GM18499 (cell line): ENCODE measurements at regions not wholly inside any gene's neighbourhood (a gene's known extent, or its start where the extent isn't known, plus 50 kb on each side); places are given as distances from the start of the nearest gene placed in this dataset.
"Not testable (repeated sequence)": the region's sequence is repeated elsewhere in the genome, so short reads cannot be mapped to it uniquely, and the experiment has no call there.

Experiments
- ATAC-seq: cut with Tn5 transposase; IDR thresholded peaks from one replicate; pipeline ENCODE4 v1.9.1; 2021; ENCODE audit warnings: moderate number of reproducible peaks; ENCODE audit not compliant: insufficient read depth, unreplicated experiment

DNA sequence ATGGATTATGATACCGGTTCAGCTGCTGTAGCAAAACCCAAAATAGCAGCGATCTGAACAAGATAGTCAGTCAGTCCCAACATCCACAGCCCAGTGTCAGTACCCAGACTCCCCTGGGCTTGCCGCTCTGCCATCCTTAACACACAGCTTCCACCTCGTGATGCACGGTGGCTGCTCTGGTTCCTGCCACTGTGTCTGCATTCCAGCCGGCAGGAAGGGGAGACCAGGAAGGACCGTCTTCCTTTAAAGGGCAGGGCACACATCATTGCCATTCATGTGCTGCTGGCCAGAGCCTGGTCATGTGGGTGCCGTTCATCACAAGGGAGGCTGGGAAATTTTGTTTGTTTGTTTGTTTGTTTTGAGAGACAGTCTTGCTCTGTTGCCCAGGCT is 131.0 kb upstream of the IER5L start:
- no peak for ATAC-seq

DNA sequence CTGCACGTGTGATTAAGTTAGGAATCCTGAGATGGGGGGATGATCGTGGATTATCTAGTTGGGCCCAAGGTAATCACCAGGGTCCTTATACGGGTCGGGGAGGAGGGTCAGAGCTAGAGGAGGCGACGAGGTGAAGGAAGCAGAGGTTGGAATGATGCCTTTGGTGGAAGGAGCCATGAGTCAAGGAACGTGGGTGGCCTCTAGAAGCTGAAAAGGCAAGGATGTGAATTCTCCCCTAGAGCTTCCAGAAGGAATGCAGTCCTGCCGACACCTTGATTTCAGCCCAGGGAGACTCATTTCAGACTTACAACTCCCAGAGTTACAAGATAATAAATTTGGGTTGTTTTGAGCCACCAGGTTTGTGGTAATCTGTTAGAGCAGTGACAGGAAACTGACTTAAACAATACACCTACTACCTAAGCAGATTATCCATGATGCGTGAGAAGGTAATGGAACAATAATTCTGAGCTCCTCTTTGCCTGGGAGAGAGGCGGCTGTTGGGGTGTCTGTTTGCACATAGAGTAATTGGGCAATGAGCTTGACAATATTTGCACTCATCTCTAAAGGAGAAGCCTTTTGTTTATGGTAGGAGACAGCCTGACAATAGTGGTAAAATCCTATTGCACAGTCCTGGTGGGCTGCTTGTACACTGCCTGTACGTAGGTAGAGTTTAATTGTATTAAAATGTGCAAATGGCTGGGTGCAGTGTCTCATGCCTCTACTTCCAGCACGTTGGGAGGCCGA is 129.3 kb upstream of the IER5L start:
- no peak for ATAC-seq

DNA sequence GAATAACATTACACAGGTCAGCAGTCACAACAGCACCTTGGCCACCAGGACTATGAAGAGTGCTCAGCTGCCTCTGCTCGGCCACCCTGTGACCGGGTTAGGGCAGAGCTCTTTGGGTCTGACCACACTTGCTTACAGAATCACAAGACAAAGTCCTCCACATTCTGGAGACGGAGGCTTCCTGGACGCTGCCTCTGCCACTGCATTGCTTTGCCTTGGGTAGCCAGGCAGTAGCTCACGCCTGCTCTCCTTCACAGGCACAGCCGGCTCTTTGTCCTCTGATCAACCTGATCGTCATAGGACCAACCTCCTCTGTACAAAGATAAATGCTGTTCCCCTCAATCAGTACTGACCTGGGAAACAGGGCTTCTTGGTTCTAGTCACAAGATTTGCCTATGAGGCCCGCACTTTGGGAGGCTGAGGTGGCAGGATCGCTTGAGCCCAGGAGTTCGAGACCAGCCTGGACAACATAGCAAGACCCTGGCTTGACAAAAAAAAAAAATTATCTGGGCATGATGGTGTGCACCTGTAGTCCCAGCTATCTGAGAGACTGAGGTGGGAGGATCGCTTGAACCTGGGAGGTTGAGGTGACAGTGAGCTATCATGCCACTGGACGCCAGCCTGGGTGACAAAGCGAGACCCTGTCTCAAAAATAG is 128.4 kb upstream of the IER5L start:
- no peak for ATAC-seq

DNA sequence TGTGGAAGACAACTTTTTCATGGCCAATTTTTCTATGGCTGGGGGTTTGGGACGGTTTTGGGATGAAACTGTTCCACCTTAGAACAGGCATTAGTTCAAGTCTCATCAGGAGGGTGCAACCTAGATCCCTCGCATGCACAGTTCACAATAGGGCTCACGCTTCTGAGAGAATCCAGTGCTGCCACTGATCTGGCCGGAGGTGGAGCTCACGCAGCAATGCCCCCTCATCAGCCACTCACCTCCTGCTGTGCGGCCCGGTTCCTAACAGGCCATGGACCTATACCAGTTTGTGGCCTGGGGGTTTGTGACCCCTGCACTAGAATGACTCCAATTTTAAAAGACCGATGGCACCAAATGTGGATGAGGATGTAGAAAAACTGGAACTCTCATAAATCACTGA is 127.2 kb upstream of the IER5L start:
- ATAC-seq: no peak

DNA sequence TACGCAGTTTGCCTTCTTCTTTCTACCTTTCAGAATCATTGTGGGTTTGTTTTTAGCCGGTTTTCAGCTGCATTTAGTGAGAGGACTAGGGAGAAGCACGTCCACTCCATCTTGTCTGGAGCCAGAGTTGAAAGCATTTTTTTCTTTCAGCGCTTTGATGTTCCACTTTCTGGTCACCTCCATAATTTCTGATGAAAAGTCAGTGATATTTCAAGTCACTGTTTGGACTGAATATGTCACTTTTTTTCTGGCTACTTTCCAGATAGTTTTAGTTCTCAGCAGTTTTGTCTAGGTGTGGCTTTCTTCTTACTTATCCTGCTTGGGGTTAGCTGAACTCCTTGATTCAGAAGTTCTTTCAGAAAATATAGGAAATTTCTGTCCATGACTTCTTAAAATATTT is 123.9 kb upstream of the IER5L start:
- ATAC-seq: no peak

DNA sequence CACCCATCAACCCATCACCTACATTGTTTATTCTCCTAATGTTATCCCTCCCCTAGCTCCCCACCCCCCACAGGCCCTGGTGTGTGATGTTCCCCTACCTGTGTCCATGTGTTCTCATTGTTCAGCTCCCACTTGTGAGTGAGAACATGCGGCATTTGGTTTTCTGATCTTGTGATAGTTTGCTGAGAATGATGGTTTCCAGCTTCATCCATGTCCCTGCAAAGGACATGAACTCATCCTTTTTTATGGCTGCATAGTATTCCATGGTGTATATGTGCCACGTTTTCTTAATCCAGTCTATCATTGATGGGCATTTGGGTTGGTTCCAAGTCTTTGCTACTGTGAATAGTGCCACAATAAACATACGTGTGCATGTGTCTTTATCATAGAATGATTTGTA is 118.1 kb upstream of the IER5L start:
- not testable (repeated sequence) for ATAC-seq

DNA sequence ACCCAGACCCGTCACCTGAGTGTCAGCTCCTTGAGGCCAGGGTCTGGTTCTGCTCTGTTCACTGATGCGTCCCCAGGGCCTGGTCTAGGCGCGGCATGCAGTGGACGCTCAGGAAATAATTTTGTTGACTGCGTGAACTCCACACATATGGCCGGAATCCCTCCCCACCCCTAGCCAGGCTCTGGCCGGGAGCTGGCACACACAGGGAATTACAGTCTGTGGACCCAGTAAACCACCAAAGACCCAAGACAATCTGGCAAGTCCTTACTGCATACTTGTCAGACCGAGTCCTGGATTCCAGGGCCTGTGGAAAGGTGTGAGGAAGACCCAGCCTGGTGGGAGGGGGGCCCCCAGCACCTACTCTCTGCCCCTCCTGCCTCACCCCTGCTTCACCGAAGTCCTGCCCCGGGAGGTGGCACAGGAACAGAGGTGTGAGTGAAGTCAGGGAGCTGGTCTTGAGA is 113.0 kb upstream of the IER5L start:
- no peak for ATAC-seq

DNA sequence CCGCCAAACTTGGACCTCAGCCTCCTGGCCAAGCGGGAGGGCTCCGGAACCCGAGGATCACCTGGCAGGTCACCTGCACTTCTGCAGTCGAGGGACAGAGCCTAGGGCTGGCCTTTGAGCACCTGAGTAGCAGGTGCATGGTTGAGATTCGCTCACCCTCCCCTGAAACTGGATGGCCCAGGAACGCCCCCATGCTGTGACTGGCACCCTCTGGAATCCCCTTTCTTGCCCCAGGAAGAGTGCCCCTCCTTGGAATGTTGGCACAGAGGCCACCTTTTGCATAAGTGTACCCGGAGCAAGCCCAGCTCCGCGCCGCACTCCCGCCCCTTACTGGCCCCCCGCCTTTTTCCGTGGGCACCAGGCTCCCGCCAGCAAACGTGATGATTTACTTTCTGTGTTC is 112.5 kb upstream of the IER5L start:
- ATAC-seq: no peak

DNA sequence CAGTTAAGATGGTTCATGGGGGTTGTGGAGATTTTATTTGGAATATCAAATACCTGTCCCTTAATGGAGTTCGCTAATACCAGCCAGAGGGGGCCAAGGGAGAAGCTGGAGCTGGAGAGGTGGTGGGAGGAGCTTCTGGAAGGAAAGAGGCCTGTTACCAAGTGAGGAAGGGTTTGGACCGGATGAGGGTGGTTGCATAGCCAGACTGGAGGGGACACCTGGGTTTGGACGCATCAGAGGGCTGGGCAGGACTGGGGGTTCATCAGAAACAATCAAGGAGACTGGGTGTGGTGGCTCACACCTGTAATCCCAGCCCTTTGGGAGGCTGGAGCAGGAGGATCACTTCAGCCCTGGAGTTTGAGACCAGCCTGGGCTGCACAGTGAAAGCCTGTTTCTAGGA is 111.8 kb upstream of the IER5L start:
- no peak for ATAC-seq

DNA sequence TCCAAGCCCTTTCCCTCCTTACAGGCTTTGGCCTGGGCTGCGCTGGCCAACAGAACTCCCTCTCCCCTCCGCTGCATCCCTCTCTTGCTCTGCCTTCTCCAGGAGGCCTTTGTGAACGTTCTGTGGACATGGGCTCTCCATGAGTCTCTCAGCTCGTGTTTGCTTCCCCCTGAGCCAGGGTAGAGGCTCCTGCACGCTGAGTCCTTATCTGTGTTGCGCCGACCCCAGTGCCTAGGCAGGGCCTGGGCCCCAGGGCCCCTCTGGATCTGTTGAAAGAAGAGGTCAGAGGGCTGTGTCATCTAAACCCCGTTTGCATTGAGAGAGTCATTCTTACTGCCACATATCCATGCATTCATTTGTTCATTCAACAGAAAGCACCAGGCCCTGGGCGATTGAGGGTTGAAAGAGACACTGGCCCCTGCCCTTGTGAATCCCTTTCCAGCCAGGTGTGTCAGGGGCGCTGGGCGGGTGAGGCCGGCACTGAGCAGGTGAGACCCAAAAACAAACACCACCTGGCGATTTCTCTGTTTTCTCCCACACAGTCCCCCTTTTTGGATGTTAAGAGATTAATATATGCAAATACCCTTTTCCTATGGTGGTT is 111.2 kb upstream of the IER5L start:
- no peak for ATAC-seq

DNA sequence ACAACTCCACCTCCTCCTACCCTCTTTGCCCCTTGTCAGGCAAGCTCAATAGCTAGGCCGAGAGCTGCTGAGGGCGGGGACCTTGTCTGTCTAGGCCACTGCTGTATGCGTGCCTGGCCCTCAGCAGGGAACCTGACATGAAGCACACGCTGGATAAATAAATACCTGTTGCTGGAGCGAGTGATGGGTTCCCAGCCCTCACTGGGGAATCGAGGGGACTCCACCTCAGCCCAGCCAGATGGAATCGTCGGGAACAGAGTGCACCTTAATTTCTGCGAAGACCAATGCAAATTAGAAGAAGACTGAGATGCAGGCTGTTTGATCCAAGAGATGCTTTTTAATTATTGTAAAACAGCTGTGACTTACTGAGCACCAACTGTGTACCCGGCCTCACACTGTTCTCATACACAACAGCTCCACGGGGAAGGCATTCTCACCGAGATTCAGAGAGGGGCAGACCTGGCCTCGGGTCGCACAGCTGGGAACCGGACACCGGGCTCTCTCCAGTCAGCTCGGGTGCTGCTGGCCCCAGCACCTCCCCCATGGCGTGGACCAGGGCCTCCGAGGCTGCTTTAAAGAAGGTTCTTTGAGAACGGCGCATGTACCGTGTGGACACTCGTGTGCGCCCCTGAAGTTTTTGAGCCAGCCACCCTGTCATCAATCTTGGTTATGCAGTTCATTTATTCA is 109.7 kb upstream of the IER5L start:
- ATAC-seq: no peak

DNA sequence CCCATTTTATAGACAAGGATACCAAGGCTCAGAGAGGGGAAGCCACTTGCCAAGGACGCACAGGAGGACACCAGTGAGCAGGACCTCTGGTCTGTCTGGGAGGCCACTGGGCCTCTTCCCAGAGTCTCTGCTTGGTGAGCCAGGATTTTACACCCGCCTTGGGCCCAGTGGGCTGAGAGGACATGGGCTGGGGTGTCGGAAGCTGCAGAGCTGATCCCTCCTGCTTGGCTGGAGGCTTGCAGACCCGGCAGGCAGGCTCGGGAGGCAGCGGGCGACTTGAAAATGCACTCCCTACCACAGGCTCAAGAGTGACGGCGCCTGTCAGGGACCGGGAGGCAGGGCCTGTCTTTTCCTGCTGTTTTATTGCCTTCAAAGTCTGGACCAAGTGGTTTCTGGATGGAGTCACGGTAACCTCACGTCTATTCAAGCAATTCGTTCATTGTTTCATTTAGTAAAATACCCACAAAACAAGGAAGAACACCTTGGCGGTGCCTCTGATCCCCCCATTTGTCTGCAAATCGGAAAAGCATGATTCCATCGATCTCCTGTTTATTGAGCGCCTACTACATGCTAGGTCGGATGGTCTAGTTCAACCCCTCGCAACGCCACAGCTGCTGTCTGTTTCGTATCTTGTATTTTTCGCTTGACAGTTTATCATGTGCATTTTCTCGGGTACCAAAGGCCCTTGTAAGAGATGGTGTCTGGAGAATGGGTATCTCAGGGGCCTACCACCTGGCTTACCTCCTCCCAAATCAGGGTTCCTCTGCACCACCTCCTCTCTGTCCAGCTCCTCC is 108.1 kb upstream of the IER5L start:
- no peak for ATAC-seq

DNA sequence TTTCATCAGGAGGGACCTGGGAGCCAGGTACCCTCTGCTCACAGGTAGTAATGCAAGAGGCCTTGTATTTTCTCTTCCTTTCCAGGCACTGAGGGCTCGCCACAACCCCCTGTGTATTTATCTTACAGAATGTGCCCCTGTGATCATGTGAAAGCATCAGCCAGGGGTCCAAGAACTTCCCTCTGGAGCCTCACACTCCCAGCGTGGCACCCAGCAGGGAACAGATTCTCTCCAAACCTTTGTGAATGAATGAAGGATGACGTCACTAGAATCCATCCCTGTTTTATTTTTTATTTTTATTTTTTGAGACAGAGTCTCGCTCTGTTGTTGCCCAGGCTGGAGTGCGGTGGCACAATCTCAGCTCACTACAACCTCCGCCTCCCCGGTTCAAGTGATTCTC is 107.3 kb upstream of the IER5L start:
- ATAC-seq: no peak

DNA sequence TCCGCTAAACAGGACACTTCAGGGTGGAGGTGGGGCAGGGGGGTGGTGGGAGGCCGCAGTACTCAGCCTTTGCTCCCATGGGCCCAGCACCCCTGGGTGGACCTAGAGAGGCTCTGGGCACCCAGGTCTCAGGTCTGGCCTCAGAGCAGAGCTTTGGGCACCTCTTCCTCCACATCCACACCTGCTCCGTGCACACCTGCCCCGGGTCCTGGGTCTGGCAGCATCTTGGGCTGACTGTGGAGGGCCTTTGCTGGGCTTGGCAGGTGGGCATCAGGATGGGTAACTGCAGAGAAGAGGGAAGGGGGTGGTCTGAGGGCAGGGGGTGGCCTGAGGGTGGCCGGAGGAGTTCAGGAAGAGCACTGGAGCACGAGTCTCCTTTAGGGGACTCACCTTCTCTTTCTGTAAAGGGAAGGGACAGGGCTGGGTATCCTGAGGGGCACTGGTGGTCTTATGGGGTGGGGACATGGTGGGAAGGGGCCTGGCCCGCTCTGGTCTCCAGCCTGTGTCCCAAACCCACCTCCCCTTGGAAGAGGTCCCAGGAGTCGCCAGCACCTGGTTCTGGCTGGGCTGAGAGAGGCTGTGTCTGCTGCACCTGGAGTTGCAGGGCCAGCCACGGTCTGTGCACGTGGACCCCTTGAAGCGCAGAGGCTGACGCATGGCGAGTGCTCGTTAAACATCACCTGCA is 106.7 kb upstream of the IER5L start:
- ATAC-seq: no peak

DNA sequence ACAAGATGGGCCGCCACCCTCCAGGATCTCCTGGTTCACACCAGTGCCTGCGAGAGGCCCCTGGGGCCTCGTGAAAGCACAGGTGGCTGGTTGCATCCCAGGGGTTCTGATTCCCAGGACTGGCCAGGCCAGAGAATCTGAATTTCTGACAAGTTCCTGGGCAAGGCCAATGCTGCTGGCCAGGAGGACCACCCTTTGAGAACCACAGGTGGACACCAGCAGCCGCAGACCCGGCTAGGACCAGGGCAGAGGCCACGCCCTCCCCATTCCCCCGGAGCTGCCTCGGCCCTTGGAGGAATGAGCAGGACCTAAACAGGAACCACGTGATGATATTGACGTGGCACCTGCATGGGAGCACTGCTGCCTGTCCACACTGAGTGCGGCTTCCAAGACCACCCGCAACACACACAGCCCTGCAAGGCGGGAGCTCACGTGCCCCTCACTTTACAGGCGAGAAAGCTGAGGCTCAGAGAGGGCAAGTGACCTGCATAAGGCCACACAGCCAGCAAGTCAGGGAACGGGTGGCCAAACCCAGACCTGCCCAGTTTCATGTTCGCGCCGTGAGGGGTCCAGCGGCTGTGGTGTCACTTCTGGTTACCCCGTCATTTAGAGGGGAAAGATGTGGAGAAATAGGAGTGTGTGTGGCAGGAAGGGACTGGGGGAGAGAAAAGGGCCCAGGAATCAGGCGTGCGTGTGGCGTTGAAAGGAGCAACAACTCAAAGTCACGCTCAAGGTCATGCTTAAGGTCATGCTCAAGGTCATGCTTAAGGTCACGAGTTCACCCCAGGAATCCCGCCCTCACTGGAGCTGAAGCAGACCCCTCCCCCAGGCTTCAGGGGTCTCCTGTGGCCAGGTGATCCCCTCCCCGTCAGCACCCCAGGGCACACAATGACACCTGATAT is 105.9 kb upstream of the IER5L start:
- ATAC-seq: no peak

DNA sequence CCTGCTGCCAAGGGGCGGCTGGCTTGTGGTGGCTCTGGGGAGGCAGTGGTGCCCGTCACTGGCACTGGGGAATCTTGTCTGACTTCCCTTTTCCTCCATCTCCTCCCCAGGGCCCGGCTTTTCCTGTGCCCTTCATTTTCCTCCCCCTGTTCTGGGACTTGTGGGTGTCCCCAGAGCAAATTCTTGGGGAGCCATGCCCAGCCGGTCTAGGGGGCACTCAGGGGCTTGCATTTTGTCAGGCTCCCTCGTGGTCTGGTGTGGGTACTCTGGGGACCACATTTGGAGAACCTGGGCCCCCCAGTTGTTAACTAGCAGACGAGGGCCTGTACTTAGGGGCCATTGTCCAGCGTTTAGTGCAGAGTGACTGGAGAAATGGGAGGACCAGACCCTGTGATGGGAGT is 105.2 kb upstream of the IER5L start:
- ATAC-seq: no peak

DNA sequence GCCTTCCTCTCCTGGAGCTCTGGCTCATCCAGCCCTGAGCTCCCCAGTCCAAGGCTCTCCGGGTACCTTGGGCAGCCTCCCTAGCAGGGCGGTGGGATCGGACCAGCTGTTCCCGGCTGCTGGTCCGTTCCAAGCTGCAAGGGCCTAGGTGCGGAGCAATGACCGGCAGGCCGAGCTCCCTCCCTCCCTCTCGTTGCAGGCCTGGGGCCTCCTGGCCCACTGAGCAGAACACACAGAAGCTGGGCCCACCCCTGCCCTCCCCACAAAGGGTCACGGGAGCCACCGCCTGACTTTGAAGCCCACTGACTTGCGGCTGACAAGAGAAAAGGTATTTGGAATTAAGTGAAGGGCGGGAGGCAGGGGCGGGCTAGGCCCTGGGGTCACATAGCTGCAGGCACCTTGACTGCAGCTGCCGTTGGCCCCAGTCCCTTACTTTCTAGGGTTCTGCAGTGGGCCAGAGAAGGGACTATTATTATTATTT is 104.7 kb upstream of the IER5L start:
- no peak for ATAC-seq

DNA sequence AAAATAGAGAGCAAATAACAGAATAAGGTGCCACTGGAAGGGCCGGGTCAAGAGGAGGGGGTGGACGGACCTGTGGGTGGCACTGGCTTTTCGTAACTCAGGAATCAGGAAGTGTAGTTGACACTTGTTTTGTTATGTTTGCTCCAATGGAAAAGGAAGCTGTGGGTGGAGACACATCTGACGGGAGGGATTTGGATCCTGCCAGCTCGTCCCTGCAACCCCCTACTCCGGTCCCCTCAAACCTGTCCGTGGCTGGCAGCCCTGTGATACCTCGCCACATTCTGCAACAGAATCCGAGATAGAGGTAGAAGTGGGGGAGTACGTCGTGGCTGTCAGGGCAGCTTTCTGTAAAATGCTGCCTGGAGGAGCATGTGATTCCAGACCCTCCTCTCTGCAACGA is 104.2 kb upstream of the IER5L start:
- no peak for ATAC-seq
